ENCODE measurements at regions not wholly inside any gene's neighbourhood (a gene's known extent, or its start where the extent isn't known, plus 50 kb on each side); places are given as distances from the start of the nearest gene placed in this dataset.

DNA sequence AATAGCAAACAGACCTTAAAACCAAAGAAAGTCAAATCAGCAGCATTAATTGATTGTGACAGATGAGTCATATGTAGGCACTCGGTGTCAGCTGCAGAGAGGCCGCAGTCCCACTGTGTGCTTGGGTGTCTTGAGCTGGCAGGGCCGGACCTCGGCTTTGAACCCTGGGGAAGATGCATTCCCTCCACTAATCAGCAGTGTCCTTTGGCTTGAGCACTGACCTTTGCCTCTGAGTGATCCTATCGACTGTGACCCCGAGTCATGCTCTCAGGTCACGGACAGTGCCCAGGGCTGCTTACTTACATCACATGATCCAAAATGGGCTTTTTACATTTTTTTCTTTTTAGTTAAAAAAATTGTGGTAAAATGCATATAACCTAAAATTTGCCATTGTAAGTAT is 188.7 kb downstream of the GADD45G start:
- TF ChIP-seq, protein P1, sequence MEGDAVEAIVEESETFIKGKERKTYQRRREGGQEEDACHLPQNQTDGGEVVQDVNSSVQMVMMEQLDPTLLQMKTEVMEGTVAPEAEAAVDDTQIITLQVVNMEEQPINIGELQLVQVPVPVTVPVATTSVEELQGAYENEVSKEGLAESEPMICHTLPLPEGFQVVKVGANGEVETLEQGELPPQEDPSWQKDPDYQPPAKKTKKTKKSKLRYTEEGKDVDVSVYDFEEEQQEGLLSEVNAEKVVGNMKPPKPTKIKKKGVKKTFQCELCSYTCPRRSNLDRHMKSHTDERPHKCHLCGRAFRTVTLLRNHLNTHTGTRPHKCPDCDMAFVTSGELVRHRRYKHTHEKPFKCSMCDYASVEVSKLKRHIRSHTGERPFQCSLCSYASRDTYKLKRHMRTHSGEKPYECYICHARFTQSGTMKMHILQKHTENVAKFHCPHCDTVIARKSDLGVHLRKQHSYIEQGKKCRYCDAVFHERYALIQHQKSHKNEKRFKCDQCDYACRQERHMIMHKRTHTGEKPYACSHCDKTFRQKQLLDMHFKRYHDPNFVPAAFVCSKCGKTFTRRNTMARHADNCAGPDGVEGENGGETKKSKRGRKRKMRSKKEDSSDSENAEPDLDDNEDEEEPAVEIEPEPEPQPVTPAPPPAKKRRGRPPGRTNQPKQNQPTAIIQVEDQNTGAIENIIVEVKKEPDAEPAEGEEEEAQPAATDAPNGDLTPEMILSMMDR (IDR thresholded peaks at IDR 0.05; ENCODE audit: low read length) = no peak
- TF ChIP-seq EZH2 (optimal IDR thresholded peaks at IDR 0.05; ENCODE audit: low read depth, low read length) = no peak
